IPS-15b (cell line): ENCODE measurements at regions not wholly inside any gene's neighbourhood (a gene's known extent, or its start where the extent isn't known, plus 50 kb on each side); places are given as distances from the start of the nearest gene placed in this dataset.

ENCODE experiments used
- H3K27me3 ChIP-seq: one replicate; pipeline ENCODE4 v1.6.1; 2013; ENCODE audit warnings: low read length; ENCODE audit not compliant: control insufficient read depth, insufficient read depth
- H3K36me3 ChIP-seq: one replicate; pipeline ENCODE4 v1.6.1; 2013; ENCODE audit warnings: low read length; ENCODE audit not compliant: control insufficient read depth, insufficient read depth
- H3K4me1 ChIP-seq: one replicate; pipeline ENCODE4 v1.6.1; 2013; ENCODE audit warnings: mild to moderate bottlenecking, low read length; ENCODE audit not compliant: control insufficient read depth, insufficient read depth
- H3K4me3 ChIP-seq: one replicate; pipeline ENCODE4 v1.5.1; 2013; ENCODE audit warnings: low read depth, low read length
- H3K9ac ChIP-seq: one replicate; pipeline ENCODE4 v1.6.1; 2013; ENCODE audit warnings: low read depth, mild to moderate bottlenecking, low read length
- H3K9me3 ChIP-seq: one replicate; pipeline ENCODE4 v1.6.1; 2013; ENCODE audit warnings: mild to moderate bottlenecking, low read length; ENCODE audit not compliant: control insufficient read depth, insufficient read depth

GRCh38 chr2:3094318-3094717 is 283.3 kb downstream of the EIPR1 start:
- Histone ChIP-seq H3K27me3 (no peaks in the 10 kb centered on the region), H3K4me3 (no peak overlapping the region), H3K36me3 (no peaks in the 10 kb centered on the region), H3K9ac (no peak overlapping the region), H3K9me3 (no peaks in the 10 kb centered on the region), H3K4me1 (no peaks in the 10 kb centered on the region)

GRCh38 chr2:3091696-3092095 is 285.9 kb downstream of the EIPR1 start:
- Histone ChIP-seq H3K4me3 (no peak overlapping the region), H3K9ac (no peak overlapping the region), H3K36me3 (no peaks in the 10 kb centered on the region), H3K9me3 (no peaks in the 10 kb centered on the region), H3K4me1 (no peaks in the 10 kb centered on the region), H3K27me3 (no peaks in the 10 kb centered on the region)

DNA sequence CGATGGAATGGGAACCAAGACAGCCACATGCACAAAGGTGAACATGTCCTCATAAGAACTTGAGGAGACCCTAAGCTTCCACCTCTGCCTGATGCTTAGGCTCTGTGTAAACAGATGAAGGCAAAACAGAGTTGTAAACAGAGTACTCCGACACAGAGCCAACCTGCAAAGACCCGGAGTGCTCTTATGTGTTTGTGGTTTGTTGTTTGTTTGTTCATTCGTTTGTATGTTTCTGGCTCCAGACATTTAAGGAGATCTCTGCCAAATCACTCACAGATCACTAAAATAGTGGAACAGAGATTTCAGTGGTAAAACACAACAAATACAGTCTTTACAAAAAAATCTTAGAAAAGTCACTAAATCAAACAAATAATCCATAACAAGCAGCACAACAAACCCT is 294.9 kb downstream of the EIPR1 start:
- Histone ChIP-seq H3K9me3 (no peaks in the 10 kb centered on the region), H3K27me3 (no peaks in the 10 kb centered on the region)

DNA sequence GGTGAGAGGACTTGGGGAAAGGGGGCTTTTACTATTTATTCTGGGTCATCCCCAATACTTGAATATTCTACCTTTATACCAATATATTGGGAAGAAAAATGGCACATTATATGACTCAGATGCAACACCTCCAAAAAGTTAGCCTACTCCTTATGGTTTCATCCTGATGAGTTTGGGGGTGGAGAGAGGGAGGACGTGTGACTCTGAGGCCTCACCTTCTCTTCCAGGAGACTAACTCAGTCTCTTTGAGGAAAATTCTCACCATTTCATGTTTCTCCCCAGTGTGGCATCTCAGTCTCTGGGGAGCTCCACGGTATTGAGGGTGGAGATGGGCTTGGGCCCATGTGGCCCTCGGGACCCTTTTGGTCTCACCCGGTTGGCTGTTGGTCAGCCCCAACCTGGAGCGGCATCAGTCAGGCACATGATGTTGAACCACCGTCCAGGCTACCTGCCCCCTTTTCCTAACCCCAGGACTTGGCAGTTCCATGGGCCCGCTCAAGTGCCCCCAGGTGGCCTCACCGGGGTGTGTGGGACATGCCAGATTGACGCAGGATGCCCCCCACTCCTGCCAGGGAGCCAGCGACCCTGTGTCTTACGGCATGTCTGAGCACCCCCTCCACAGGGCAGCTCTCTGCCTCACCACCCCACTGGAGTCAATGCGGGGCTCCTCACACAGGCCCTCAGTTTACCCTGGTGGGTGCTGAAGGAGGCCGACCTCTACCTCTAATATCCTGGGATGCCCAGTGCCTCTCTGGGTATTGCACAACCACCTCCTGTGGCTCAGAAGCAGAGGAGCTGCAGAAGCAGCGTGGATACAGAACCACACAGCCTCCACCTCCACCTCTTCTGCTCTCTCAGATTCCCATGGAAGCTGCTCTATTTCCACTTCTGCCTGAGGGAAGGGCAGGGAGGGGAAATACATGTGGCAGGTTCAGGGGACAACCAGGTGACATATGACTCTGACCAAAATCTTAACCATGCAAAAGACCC is 297.4 kb downstream of the EIPR1 start:
- Histone ChIP-seq H3K4me3 (no peak overlapping the region), H3K9me3 (no peaks in the 10 kb centered on the region), H3K36me3 (no peaks in the 10 kb centered on the region), H3K4me1 (no peaks in the 10 kb centered on the region), H3K9ac (no peak overlapping the region), H3K27me3 (no peaks in the 10 kb centered on the region)

More for the DNA sequence above, 294.9 kb downstream of the EIPR1 start:
- H3K36me3 ChIP-seq, result no peaks in the 10 kb centered on the region
- H3K9ac ChIP-seq, result no peak overlapping the region
- no peaks in the 10 kb centered on the region for H3K4me1 ChIP-seq
- H3K4me3 ChIP-seq, result no peak overlapping the region

GRCh38 chr2:3079466-3079865 is 298.2 kb downstream of the EIPR1 start:
- no peak overlapping the region for H3K4me3 ChIP-seq
- no peaks in the 10 kb centered on the region for H3K27me3 ChIP-seq
- H3K9me3 ChIP-seq, result no peaks in the 10 kb centered on the region
- no peaks in the 10 kb centered on the region for H3K36me3 ChIP-seq
- H3K4me1 ChIP-seq, result no peaks in the 10 kb centered on the region
- no peak overlapping the region for H3K9ac ChIP-seq

DNA sequence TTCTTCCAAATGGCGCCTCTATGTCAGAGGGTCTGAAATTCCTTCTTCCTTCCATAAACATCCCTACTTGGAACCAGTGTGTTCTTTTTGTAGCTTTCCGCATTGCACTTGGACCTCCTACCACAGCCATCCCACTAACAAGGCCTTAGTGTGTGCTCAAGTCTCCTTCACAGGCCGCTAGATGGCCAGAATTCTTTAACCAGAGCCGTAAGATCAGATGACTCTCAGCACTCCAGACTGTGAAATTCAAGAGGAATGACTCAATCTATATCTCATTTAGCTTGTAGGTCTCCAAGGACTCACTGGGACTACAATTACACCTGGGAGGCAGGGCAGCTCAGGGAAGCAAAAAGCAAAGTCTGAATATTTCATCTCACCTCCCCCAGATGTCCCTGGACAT is 298.9 kb downstream of the EIPR1 start:
- Histone ChIP-seq H3K9me3 (no peaks in the 10 kb centered on the region), H3K4me3 (no peak overlapping the region), H3K9ac (no peak overlapping the region), H3K27me3 (no peaks in the 10 kb centered on the region), H3K36me3 (no peaks in the 10 kb centered on the region), H3K4me1 (no peaks in the 10 kb centered on the region)

- Histone ChIP-seq H3K4me3 (no peak overlapping the region), H3K9ac (no peak overlapping the region), H3K36me3 (no peaks in the 10 kb centered on the region), H3K9me3 (no peaks in the 10 kb centered on the region), H3K27me3 (no peaks in the 10 kb centered on the region), H3K4me1 (no peaks in the 10 kb centered on the region)
These were observed 300.6 kb downstream of the EIPR1 start for GRCh38 chr2:3076848-3077642.

GRCh38 chr2:3075991-3076340 is 301.7 kb downstream of the EIPR1 start:
- Histone ChIP-seq H3K9ac (no peak overlapping the region), H3K36me3 (no peaks in the 10 kb centered on the region), H3K9me3 (no peaks in the 10 kb centered on the region), H3K4me3 (no peak overlapping the region), H3K4me1 (no peaks in the 10 kb centered on the region), H3K27me3 (no peaks in the 10 kb centered on the region)

- Histone ChIP-seq H3K4me3 (no peak overlapping the region), H3K9ac (no peak overlapping the region), H3K36me3 (no peaks in the 10 kb centered on the region), H3K4me1 (no peaks in the 10 kb centered on the region), H3K27me3 (no peaks in the 10 kb centered on the region), H3K9me3 (no peaks in the 10 kb centered on the region)
These were observed 302.2 kb downstream of the EIPR1 start for GRCh38 chr2:3075316-3075990.

DNA sequence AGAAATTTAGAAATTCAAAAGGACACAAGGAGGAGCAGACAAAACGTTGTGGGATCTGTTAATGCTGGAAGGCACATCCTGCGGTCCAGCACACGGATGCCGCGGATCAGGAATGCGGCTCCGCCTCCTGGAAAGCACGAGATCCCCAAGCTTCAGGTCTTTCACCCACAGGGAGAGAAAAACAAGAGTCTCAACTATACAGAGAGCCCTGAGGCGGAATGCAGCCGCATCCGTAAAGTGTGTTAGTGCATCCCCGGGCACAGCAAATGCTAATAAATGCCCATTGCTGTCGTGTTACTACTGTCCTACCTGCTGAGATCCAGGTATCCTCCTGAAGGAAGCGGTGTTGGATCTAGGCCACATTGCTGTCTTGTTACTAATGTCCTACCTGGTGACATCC is 303.9 kb downstream of the EIPR1 start:
- no peaks in the 10 kb centered on the region for H3K9me3 ChIP-seq
- no peak overlapping the region for H3K9ac ChIP-seq
- H3K36me3 ChIP-seq, result no peaks in the 10 kb centered on the region
- no peaks in the 10 kb centered on the region for H3K27me3 ChIP-seq
- H3K4me3 ChIP-seq, result no peak overlapping the region
- no peaks in the 10 kb centered on the region for H3K4me1 ChIP-seq

DNA sequence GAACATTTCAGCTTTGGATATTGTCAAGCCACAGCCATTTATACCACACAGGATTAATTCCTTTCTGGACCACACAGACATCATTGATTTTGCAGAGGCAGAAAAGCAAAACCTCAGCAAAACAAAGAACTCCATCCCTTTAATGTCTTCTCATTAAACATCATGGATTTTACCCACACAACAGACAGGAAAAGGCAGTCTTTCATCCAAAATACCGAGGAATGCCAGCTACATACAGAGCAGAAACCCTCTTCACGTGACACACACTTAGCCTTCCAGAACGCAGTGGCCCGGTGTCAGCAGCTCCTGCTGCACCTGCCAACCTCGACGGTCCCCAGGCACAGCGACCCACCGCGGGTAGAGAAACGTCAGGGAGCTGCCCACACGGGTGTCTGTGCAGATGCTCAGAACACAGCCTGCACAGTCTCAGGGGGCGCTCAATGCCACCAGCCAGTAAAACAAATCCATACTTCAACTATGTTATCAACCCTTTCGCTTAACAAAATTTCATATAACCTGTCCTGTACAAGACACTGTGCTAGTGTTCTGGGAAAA is 304.5 kb downstream of the EIPR1 start:
- Histone ChIP-seq H3K9me3 (no peaks in the 10 kb centered on the region), H3K4me1 (no peaks in the 10 kb centered on the region), H3K36me3 (no peaks in the 10 kb centered on the region), H3K9ac (no peak overlapping the region), H3K27me3 (no peaks in the 10 kb centered on the region), H3K4me3 (no peak overlapping the region)
